ENCODE measurements at regions not wholly inside any gene's neighbourhood (a gene's known extent, or its start where the extent isn't known, plus 50 kb on each side); places are given as distances from the start of the nearest gene placed in this dataset.
A peak's percentile ranks its signal among the peaks of the same experiment; 100 is the strongest.

GRCh38 chr6:62626661-62627060 lies 340.6 kb upstream of the KHDRBS2 start:
- no peaks in the 10 kb centered on the region for H3K79me2 ChIP-seq (ENCODE audit: low read length)
- TF ChIP-seq CTCF (conservative IDR thresholded peaks at IDR 0.05; ENCODE audit: low read depth, low read length), result no peak
- TF ChIP-seq EZH2 (IDR thresholded peaks at IDR 0.05; ENCODE audit: low read length, unreplicated experiment), result no peak
- no peak for TF ChIP-seq EZH2phosphoT487 (IDR thresholded peaks at IDR 0.05; ENCODE audit: borderline replicate concordance, low read length)
- no peaks in the 10 kb centered on the region for H3F3A ChIP-seq (ENCODE audit: low read length, unreplicated experiment)
- no peak overlapping the region for H3K27ac ChIP-seq (ENCODE audit: low read length)
- no peak overlapping the region for H3K9ac ChIP-seq (ENCODE audit: low read length)
- H2AFZ ChIP-seq (ENCODE audit: low read length), result no peak overlapping the region
- DNase-seq (no peak), ATAC-seq (no peak)
- ChIA-PET CTCF (no interaction called here), POLR2A (ENCODE audit: unreplicated experiment) (no interaction called here)
- H3K9me2 ChIP-seq (replicated peaks; ENCODE audit: low read length), result no peaks in the 10 kb centered on the region
- H4K20me1 ChIP-seq (ENCODE audit: low read length), result no peaks in the 10 kb centered on the region
- no peaks in the 10 kb centered on the region for H3K36me3 ChIP-seq (ENCODE audit: low read depth, low read length)
- H3K4me3 ChIP-seq (ENCODE audit: low read length), result no peak overlapping the region
- intact Hi-C loops (cut with micrococcal nuclease), result no loop called here
- no TSS peak for BruUV-seq (replicated peaks)
- H3K4me1 ChIP-seq (ENCODE audit: insufficient read depth, low read length), result peaks cover 5% of the 10 kb centered on the region
- H3K27me3 ChIP-seq (ENCODE audit: low read length), result no peaks in the 10 kb centered on the region
- no peak overlapping the region for H3K4me2 ChIP-seq (ENCODE audit: low read length)
- no peaks in the 10 kb centered on the region for H3K9me3 ChIP-seq (ENCODE audit: low read length)

- POLR2A ChIA-PET (ENCODE audit: unreplicated experiment), result no interaction called here
- Histone ChIP-seq H3K9ac (ENCODE audit: low read length) (no peak overlapping the region), H2AFZ (ENCODE audit: low read length) (no peak overlapping the region), H3K27ac (ENCODE audit: low read length) (0 out of 2 replicates have a peak overlapping the region, but pooled peaks have one; percentile 13), H3K4me3 (ENCODE audit: low read length) (no peak overlapping the region), H3K9me3 (ENCODE audit: low read length) (no peaks in the 10 kb centered on the region), H3K36me3 (ENCODE audit: low read depth, low read length) (no peaks in the 10 kb centered on the region), H3K9me2 (replicated peaks; ENCODE audit: low read length) (no peaks in the 10 kb centered on the region), H4K20me1 (ENCODE audit: low read length) (no peaks in the 10 kb centered on the region), H3F3A (ENCODE audit: low read length, unreplicated experiment) (no peaks in the 10 kb centered on the region), H3K79me2 (ENCODE audit: low read length) (no peaks in the 10 kb centered on the region), H3K4me2 (ENCODE audit: low read length) (no peak overlapping the region; the same call in 1 of the 2 replicates), H3K4me1 (ENCODE audit: insufficient read depth, low read length) (peaks cover 5% of the 10 kb centered on the region), H3K27me3 (ENCODE audit: low read length) (no peaks in the 10 kb centered on the region)
- peak; percentile 92 for ATAC-seq
- CTCF ChIA-PET, result no interaction called here
- intact Hi-C loops (cut with micrococcal nuclease), result no loop called here
- no TSS peak for BruUV-seq (replicated peaks)
- no peak for TF ChIP-seq CTCF (conservative IDR thresholded peaks at IDR 0.05; ENCODE audit: low read depth, low read length)
- peak; percentile 55 for DNase-seq
Observed at GRCh38 chr6:62623846-62624532, 338.0 kb upstream of the KHDRBS2 start.

GRCh38 chr6:62615366-62616015 lies 329.5 kb upstream of the KHDRBS2 start:
- no peak for ATAC-seq
- BruUV-seq (replicated peaks), result no TSS peak
- Histone ChIP-seq H3K27me3 (ENCODE audit: low read length) (no peaks in the 10 kb centered on the region), H3K4me1 (ENCODE audit: insufficient read depth, low read length) (no peaks in the 10 kb centered on the region), H3K4me3 (ENCODE audit: low read length) (no peak overlapping the region), H4K20me1 (ENCODE audit: low read length) (no peaks in the 10 kb centered on the region), H2AFZ (ENCODE audit: low read length) (no peak overlapping the region), H3K79me2 (ENCODE audit: low read length) (no peaks in the 10 kb centered on the region), H3K27ac (ENCODE audit: low read length) (no peak overlapping the region), H3K4me2 (ENCODE audit: low read length) (no peak overlapping the region), H3K9ac (ENCODE audit: low read length) (no peak overlapping the region), H3F3A (ENCODE audit: low read length, unreplicated experiment) (no peaks in the 10 kb centered on the region), H3K9me2 (replicated peaks; ENCODE audit: low read length) (no peaks in the 10 kb centered on the region), H3K36me3 (ENCODE audit: low read depth, low read length) (no peaks in the 10 kb centered on the region), H3K9me3 (ENCODE audit: low read length) (no peaks in the 10 kb centered on the region)
- intact Hi-C loops (cut with micrococcal nuclease), result no loop called here
- ChIA-PET POLR2A (ENCODE audit: unreplicated experiment) (no interaction called here), CTCF (no interaction called here)
- no peak for DNase-seq
- TF ChIP-seq CTCF (conservative IDR thresholded peaks at IDR 0.05; ENCODE audit: low read depth, low read length), result no peak
- TF ChIP-seq EZH2 (IDR thresholded peaks at IDR 0.05; ENCODE audit: low read length, unreplicated experiment), result no peak
- no peak for TF ChIP-seq EZH2phosphoT487 (IDR thresholded peaks at IDR 0.05; ENCODE audit: borderline replicate concordance, low read length)
